MM.1S (cell line): ENCODE measurements at regions not wholly inside any gene's neighbourhood (a gene's known extent, or its start where the extent isn't known, plus 50 kb on each side); places are given as distances from the start of the nearest gene placed in this dataset.

Source experiments
- DNase-seq: peaks from one replicate; pipeline ENCODE4 v3.0.0-alpha.2; 2015
- H2AFZ ChIP-seq: fragments of 300-600 bp; sonication (generic); 2 replicates; pipeline ENCODE4 v1.6.0; 2016; ENCODE audit warnings: antibody characterized with exemption, low read length
- H3F3A ChIP-seq: fragments of 300-600 bp; sonication (generic); 2 replicates; pipeline ENCODE4 v1.6.1; 2016; ENCODE audit warnings: mild to moderate bottlenecking, antibody characterized with exemption, low read length, moderate library complexity, mixed read lengths; ENCODE audit not compliant: insufficient read depth
- H3K27ac ChIP-seq: fragments of 300-600 bp; sonication (generic); 2 replicates; pipeline ENCODE4 v1.5.1; 2016; ENCODE audit warnings: mild to moderate bottlenecking, low read length
- H3K27me3 ChIP-seq: fragments of 300-600 bp; sonication (generic); replicated peaks from 2 replicates; pipeline ENCODE4 v1.6.0; 2016; ENCODE audit warnings: low read length; ENCODE audit not compliant: insufficient read depth
- H3K36me3 ChIP-seq: fragments of 300-600 bp; sonication (generic); replicated peaks from 2 replicates; pipeline ENCODE4 v1.6.1; 2016; ENCODE audit warnings: mild to moderate bottlenecking, low read length, mixed read lengths; ENCODE audit not compliant: insufficient read depth
- H3K4me1 ChIP-seq: fragments of 300-600 bp; sonication (generic); 2 replicates; pipeline ENCODE4 v1.6.1; 2016; ENCODE audit warnings: low read length, mixed read lengths
- H3K4me2 ChIP-seq: fragments of 300-600 bp; sonication (generic); 2 replicates; pipeline ENCODE4 v1.6.0; 2016; ENCODE audit warnings: low read depth, low read length
- H3K4me3 ChIP-seq: fragments of 300-600 bp; sonication (generic); 2 replicates; pipeline ENCODE4 v1.5.1; 2016; ENCODE audit warnings: low read length, mixed read lengths
- H3K79me2 ChIP-seq: fragments of 300-600 bp; sonication (generic); 2 replicates; pipeline ENCODE4 v1.6.1; 2016; ENCODE audit warnings: mixed run types, low read length, mixed read lengths
- H3K9ac ChIP-seq: fragments of 300-600 bp; sonication (generic); 2 replicates; pipeline ENCODE4 v1.6.1; 2016; ENCODE audit warnings: low read length, mixed read lengths
- H3K9me2 ChIP-seq: fragments of 300-600 bp; sonication (generic); replicated peaks from 2 replicates; pipeline ENCODE4 v1.6.1; 2016; ENCODE audit warnings: mild to moderate bottlenecking, low read length, mixed read lengths; ENCODE audit not compliant: insufficient read depth
- H3K9me3 ChIP-seq: fragments of 300-600 bp; sonication (generic); replicated peaks from 2 replicates; pipeline ENCODE4 v1.6.1; 2016; ENCODE audit warnings: mild to moderate bottlenecking, low read length, mixed read lengths; ENCODE audit not compliant: insufficient read depth
- H4K20me1 ChIP-seq: fragments of 300-600 bp; sonication (generic); 2 replicates; pipeline ENCODE4 v1.6.1; 2016; ENCODE audit warnings: mild to moderate bottlenecking, low read length, moderate library complexity, mixed read lengths; ENCODE audit not compliant: insufficient read depth
- EZH2 ChIP-seq: fragments of 300-600 bp; sonication (generic); optimal IDR thresholded peaks from 2 replicates; pipeline ENCODE3; 2017; ENCODE audit warnings: low read depth, mild to moderate bottlenecking, antibody characterized with exemption, low read length, mixed read lengths
- EZH2phosphoT487 ChIP-seq: fragments of 300-600 bp; sonication (generic); IDR thresholded peaks from 2 replicates; pipeline ENCODE4 v1.6.1; 2018; ENCODE audit warnings: antibody characterized with exemption, low read length
- TF ChIP-seq, protein P1 (sequence below): fragments of 300-600 bp; sonication (generic); IDR thresholded peaks from 2 replicates; pipeline ENCODE4 v1.5.1; 2016; ENCODE audit warnings: antibody characterized with exemption, low read length, mixed read lengths

DNA sequence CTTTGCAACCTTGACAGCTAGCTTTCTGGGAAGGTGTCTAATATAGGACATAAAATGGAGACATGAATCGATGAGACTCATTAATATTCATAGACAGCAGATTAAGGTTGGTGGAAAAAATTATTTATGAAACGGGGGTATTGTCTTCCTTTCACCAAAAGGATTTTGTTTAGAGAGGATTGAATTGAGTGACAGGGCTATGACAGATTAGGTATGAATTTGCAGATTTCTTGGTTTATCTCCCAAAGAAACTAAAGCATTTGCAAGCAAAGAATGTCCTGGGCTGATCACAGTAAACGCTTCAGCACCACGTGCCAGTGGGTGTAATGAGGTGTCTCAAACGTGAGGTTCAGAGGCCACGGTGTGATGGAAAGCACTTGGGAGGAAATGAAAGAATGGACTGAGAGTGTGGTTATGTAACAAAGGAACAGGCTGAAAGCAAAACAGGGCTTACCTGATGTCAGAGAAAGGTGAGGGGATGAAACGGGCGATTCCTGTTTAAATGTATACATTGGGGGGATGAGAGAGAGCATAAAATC lies 329.2 kb upstream of the NPVF start:
- Histone ChIP-seq H3K79me2 (no peaks in the 10 kb centered on the region), H3K9me3 (no peaks in the 10 kb centered on the region), H3K4me2 (no peak overlapping the region), H3K27ac (no peak overlapping the region), H3K4me3 (no peak overlapping the region), H3K27me3 (no peaks in the 10 kb centered on the region), H3K9me2 (no peaks in the 10 kb centered on the region), H3F3A (no peaks in the 10 kb centered on the region), H4K20me1 (no peaks in the 10 kb centered on the region), H3K9ac (no peak overlapping the region), H3K36me3 (no peaks in the 10 kb centered on the region), H3K4me1 (0 out of 2 replicates have a peak, but pooled peaks cover 5% of the 10 kb centered on the region), H2AFZ (no peak overlapping the region)
- DNase-seq: no peak
- TF ChIP-seq EZH2: no peak
- TF ChIP-seq, protein P1, sequence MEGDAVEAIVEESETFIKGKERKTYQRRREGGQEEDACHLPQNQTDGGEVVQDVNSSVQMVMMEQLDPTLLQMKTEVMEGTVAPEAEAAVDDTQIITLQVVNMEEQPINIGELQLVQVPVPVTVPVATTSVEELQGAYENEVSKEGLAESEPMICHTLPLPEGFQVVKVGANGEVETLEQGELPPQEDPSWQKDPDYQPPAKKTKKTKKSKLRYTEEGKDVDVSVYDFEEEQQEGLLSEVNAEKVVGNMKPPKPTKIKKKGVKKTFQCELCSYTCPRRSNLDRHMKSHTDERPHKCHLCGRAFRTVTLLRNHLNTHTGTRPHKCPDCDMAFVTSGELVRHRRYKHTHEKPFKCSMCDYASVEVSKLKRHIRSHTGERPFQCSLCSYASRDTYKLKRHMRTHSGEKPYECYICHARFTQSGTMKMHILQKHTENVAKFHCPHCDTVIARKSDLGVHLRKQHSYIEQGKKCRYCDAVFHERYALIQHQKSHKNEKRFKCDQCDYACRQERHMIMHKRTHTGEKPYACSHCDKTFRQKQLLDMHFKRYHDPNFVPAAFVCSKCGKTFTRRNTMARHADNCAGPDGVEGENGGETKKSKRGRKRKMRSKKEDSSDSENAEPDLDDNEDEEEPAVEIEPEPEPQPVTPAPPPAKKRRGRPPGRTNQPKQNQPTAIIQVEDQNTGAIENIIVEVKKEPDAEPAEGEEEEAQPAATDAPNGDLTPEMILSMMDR: no peak
- no peak for TF ChIP-seq EZH2phosphoT487

- Histone ChIP-seq H4K20me1 (no peaks in the 10 kb centered on the region), H3F3A (no peaks in the 10 kb centered on the region), H3K4me3 (no peak overlapping the region), H3K9me3 (no peaks in the 10 kb centered on the region), H3K4me2 (no peak overlapping the region), H3K27ac (no peak overlapping the region), H3K27me3 (no peaks in the 10 kb centered on the region), H3K9me2 (no peaks in the 10 kb centered on the region), H2AFZ (no peak overlapping the region), H3K9ac (no peak overlapping the region), H3K36me3 (no peaks in the 10 kb centered on the region), H3K4me1 (0 out of 2 replicates have a peak, but pooled peaks cover 5% of the 10 kb centered on the region), H3K79me2 (no peaks in the 10 kb centered on the region)
- TF ChIP-seq, protein P1: no peak
- no peak for TF ChIP-seq EZH2phosphoT487
- no peak for TF ChIP-seq EZH2
- no peak for DNase-seq
These were observed 329.6 kb upstream of the NPVF start for GRCh38 chr7:25557930-25558329.

- Histone ChIP-seq H3K4me3 (no peak overlapping the region), H3K4me1 (0 out of 2 replicates have a peak, but pooled peaks cover 5% of the 10 kb centered on the region), H3F3A (no peaks in the 10 kb centered on the region), H2AFZ (no peak overlapping the region), H3K9me2 (no peaks in the 10 kb centered on the region), H3K27ac (no peak overlapping the region), H3K4me2 (no peak overlapping the region), H3K9ac (no peak overlapping the region), H4K20me1 (no peaks in the 10 kb centered on the region), H3K9me3 (no peaks in the 10 kb centered on the region), H3K79me2 (no peaks in the 10 kb centered on the region), H3K27me3 (no peaks in the 10 kb centered on the region), H3K36me3 (no peaks in the 10 kb centered on the region)
- TF ChIP-seq EZH2 (no peak), EZH2phosphoT487 (no peak)
- TF ChIP-seq, protein P1: no peak
- no peak for DNase-seq
These were observed 330.3 kb upstream of the NPVF start for GRCh38 chr7:25558605-25559004.
